OCI-LY3 (cell line): ENCODE measurements at regions not wholly inside any gene's neighbourhood (a gene's known extent, or its start where the extent isn't known, plus 50 kb on each side); places are given as distances from the start of the nearest gene placed in this dataset.
"Not testable (repeated sequence)": the region's sequence is repeated elsewhere in the genome, so short reads cannot be mapped to it uniquely, and the experiment has no call there.

Experiments
- H2AFZ ChIP-seq: fragments of 200-600, 300-600 bp; shearing (Covaris generic); 2 replicates; pipeline ENCODE4 v1.6.0; 2014; ENCODE audit warnings: antibody characterized with exemption, low read depth, low read length
- H3K27ac ChIP-seq: fragments of 200-600, 300-600 bp; sonication (generic); 2 replicates; pipeline ENCODE4 v1.5.1; 2014; ENCODE audit warnings: mild to moderate bottlenecking, low read length, moderate library complexity, mixed read lengths
- H3K27me3 ChIP-seq: fragments of 200-600, 300-600 bp; sonication (generic); 2 replicates; pipeline ENCODE4 v1.6.1; 2014; ENCODE audit warnings: low read depth, low read length, mixed read lengths
- H3K36me3 ChIP-seq: fragments of 200-600, 300-600 bp; sonication (generic); replicated peaks from 2 replicates; pipeline ENCODE3; 2014; ENCODE audit warnings: low read depth, low read length, mixed read lengths
- H3K4me1 ChIP-seq: fragments of 300-600, 200-600 bp; sonication (generic); 2 replicates; pipeline ENCODE4 v1.6.1; 2014; ENCODE audit warnings: low read length, mixed read lengths
- H3K4me2 ChIP-seq: fragments of 200-600, 300-600 bp; sonication (generic); 2 replicates; pipeline ENCODE4 v1.6.1; 2014; ENCODE audit warnings: low read length, mixed read lengths
- H3K4me3 ChIP-seq: fragments of 300-600, 200-600 bp; sonication (generic); 2 replicates; pipeline ENCODE4 v1.5.1; 2014; ENCODE audit warnings: antibody characterized with exemption, mild to moderate bottlenecking, low read length, moderate library complexity
- H3K79me2 ChIP-seq: fragments of 300-600, 200-600 bp; shearing (Covaris generic); 2 replicates; pipeline ENCODE4 v1.6.1; 2014; ENCODE audit warnings: mild to moderate bottlenecking, low read length, mixed read lengths
- H3K9ac ChIP-seq: fragments of 300-600, 200-600 bp; shearing (Covaris generic); 2 replicates; pipeline ENCODE4 v1.6.0; 2014; ENCODE audit warnings: mild to moderate bottlenecking, low read length, moderate library complexity
- H3K9me3 ChIP-seq: fragments of 200-600, 300-600 bp; shearing (Covaris generic); 2 replicates; pipeline ENCODE4 v1.6.1; 2014; ENCODE audit warnings: low read length, mixed read lengths; ENCODE audit not compliant: insufficient read depth
- H4K20me1 ChIP-seq: fragments of 200-600, 300-600 bp; sonication (generic); 2 replicates; pipeline ENCODE4 v1.6.1; 2016; ENCODE audit warnings: low read length, mixed read lengths; ENCODE audit not compliant: insufficient read depth
- EZH2phosphoT487 ChIP-seq: fragments of 200-600 bp; shearing (Covaris generic); IDR thresholded peaks from 2 replicates; pipeline ENCODE4 v1.6.1; 2018; ENCODE audit warnings: antibody characterized with exemption, mixed run types, low read depth
- TF ChIP-seq, protein P1 (sequence below): fragments of 200-600, 300-600 bp; sonication (generic); IDR thresholded peaks from 2 replicates; pipeline ENCODE4 v1.5.1; 2014; ENCODE audit warnings: antibody characterized with exemption, low read length, low read depth

DNA sequence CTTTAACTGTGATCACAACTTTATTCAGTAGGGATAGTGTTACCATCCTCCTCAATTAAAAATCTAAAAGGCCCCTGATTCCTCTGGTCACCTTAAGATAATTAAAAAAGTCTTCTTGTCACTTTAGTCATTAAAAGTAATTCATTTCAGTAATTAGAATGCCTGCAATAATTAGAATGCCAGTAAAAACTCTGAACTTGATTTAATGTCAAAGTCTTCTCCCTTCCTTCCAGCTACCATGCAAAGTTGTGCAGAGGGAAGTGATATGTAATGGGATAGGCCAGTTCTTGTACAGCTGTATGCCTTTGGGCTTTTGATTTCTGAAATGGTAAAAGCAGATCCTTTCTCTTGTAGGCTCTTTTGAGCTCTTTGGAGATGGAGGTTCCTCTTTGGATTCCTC, 417.2 kb downstream of the ADAM29 start:
- Histone ChIP-seq H3K9me3 (no peaks in the 10 kb centered on the region), H3K36me3 (no peaks in the 10 kb centered on the region), H4K20me1 (no peaks in the 10 kb centered on the region), H3K4me1 (no peaks in the 10 kb centered on the region), H2AFZ (no peak overlapping the region), H3K79me2 (no peaks in the 10 kb centered on the region), H3K4me3 (no peak overlapping the region), H3K4me2 (no peak overlapping the region), H3K27ac (no peak overlapping the region), H3K27me3 (no peaks in the 10 kb centered on the region), H3K9ac (no peak overlapping the region)
- TF ChIP-seq, protein P1, sequence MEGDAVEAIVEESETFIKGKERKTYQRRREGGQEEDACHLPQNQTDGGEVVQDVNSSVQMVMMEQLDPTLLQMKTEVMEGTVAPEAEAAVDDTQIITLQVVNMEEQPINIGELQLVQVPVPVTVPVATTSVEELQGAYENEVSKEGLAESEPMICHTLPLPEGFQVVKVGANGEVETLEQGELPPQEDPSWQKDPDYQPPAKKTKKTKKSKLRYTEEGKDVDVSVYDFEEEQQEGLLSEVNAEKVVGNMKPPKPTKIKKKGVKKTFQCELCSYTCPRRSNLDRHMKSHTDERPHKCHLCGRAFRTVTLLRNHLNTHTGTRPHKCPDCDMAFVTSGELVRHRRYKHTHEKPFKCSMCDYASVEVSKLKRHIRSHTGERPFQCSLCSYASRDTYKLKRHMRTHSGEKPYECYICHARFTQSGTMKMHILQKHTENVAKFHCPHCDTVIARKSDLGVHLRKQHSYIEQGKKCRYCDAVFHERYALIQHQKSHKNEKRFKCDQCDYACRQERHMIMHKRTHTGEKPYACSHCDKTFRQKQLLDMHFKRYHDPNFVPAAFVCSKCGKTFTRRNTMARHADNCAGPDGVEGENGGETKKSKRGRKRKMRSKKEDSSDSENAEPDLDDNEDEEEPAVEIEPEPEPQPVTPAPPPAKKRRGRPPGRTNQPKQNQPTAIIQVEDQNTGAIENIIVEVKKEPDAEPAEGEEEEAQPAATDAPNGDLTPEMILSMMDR: no peak
- TF ChIP-seq EZH2phosphoT487: no peak

DNA sequence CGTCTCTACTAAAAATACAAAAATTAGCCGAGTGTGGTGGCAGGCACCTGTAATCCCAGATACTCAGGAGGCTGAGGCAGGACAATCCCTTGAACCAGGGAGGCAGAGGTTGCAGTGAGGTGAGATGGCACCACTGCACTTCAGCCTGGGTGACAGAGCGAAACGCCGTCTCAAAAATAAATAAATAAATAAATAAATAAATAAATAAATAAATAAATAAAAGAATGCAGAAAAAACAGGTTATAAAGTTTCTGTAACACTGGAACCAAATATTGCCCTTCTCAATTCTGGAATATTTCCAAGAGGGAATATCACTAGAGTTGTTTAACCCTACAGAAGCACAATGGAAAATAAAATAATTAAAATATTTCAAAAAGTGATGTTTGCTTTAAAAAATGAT, 418.4 kb downstream of the ADAM29 start:
- H4K20me1 ChIP-seq, H2AFZ ChIP-seq, H3K9me3 ChIP-seq, H3K79me2 ChIP-seq, H3K9ac ChIP-seq, H3K36me3 ChIP-seq, H3K27me3 ChIP-seq, H3K4me3 ChIP-seq, H3K27ac ChIP-seq, H3K4me1 ChIP-seq, H3K4me2 ChIP-seq: not testable (repeated sequence)

DNA sequence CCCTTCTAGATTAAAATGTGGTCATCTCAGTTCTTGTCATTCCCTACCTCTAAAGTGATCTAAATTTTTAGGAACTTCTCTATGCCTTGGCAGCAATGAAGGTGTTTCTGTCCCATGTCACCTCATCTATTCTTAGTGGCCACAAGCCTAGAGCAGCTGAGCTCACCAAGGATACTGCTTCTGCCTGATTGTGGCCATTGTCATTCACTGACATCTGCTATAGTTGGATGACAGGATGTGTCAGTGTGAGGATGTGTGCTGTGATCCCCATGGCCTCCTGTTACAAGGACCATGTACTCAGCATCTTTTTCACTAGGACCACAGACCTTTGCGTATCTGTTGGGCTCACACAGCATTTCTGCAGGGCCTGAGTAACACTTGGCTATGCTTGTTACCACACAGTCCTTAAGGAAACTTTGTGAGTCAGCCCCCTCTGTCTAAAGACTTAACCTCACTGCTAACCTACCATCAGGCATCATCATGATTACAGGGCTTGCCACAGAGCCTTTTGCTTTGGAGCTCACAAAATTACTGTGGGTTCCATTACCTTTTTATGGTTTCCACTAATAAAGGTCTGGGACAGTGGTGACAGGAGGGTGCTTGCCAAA, 421.0 kb downstream of the ADAM29 start:
- no peaks in the 10 kb centered on the region for H3K36me3 ChIP-seq

DNA sequence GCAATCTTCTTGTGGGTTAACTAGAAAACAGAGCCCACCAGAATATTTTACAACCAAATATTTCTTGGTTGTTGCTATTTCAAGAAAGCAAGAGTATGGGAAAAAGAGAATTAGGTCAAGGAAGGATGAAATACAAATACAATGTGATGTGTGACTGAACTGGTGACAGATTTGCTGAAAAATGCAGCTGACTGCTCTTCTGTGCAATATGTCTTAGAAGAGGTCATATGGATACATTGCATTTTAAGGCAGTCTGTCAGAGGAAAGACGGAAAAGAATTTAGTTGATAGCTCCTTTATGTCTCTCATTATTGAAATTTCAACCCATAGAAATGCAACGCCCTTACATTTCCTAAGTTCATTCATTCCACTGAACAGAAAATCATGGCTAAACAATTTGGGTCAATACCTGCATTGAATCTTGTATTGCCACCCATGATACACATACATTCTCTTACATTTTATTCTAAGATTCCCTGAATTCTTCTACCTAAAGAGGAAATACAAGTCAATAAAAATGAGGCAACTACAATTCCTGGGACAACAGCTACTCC, 423.1 kb downstream of the ADAM29 start:
- H3K4me2 ChIP-seq: no peak overlapping the region

More for the DNA sequence above, 421.0 kb downstream of the ADAM29 start:
- Histone ChIP-seq H3K4me1 (no peaks in the 10 kb centered on the region), H3K9ac (no peak overlapping the region), H3K27ac (no peak overlapping the region), H2AFZ (no peak overlapping the region), H3K79me2 (no peaks in the 10 kb centered on the region), H3K4me2 (no peak overlapping the region), H3K27me3 (no peaks in the 10 kb centered on the region), H3K4me3 (no peak overlapping the region), H4K20me1 (no peaks in the 10 kb centered on the region), H3K9me3 (no peaks in the 10 kb centered on the region)
- TF ChIP-seq, protein P1: no peak
- no peak for TF ChIP-seq EZH2phosphoT487

More for the DNA sequence above, 423.1 kb downstream of the ADAM29 start:
- Histone ChIP-seq H3K9me3 (no peaks in the 10 kb centered on the region), H4K20me1 (no peaks in the 10 kb centered on the region), H3K4me1 (no peaks in the 10 kb centered on the region), H3K27ac (no peak overlapping the region), H2AFZ (no peak overlapping the region), H3K4me3 (no peak overlapping the region), H3K36me3 (no peaks in the 10 kb centered on the region), H3K27me3 (no peaks in the 10 kb centered on the region), H3K79me2 (no peaks in the 10 kb centered on the region), H3K9ac (no peak overlapping the region)
- no peak for TF ChIP-seq EZH2phosphoT487
- TF ChIP-seq, protein P1: no peak
